GM18520 (cell line): ENCODE measurements at regions not wholly inside any gene's neighbourhood (a gene's known extent, or its start where the extent isn't known, plus 50 kb on each side); places are given as distances from the start of the nearest gene placed in this dataset.

Experiments
- ATAC-seq: cut with Tn5 transposase; IDR thresholded peaks from one replicate; pipeline ENCODE4 v1.9.1; 2021; ENCODE audit not compliant: unreplicated experiment

- ATAC-seq = no peak
Observed at GRCh38 chr3:59451800-59452746, 402.2 kb upstream of the CFAP20DC start.

- ATAC-seq = peak; percentile 97
Observed at GRCh38 chr3:59450946-59451763, 401.3 kb upstream of the CFAP20DC start.

- ATAC-seq = no peak
Observed at GRCh38 chr3:59450437-59450836, 400.6 kb upstream of the CFAP20DC start.

GRCh38 chr3:59446775-59447465 is 397.1 kb upstream of the CFAP20DC start:
- no peak for ATAC-seq

- ATAC-seq = no peak
Observed at GRCh38 chr3:59444676-59445075, 394.9 kb upstream of the CFAP20DC start.

GRCh38 chr3:59444294-59444671 is 394.5 kb upstream of the CFAP20DC start:
- ATAC-seq = peak; percentile 55

- ATAC-seq = no peak
Observed at GRCh38 chr3:59443618-59444293, 393.9 kb upstream of the CFAP20DC start.

GRCh38 chr3:59442046-59442445 is 392.2 kb upstream of the CFAP20DC start:
- no peak for ATAC-seq

GRCh38 chr3:59440285-59441028 is 390.6 kb upstream of the CFAP20DC start:
- no peak for ATAC-seq

GRCh38 chr3:59438492-59438891 is 388.7 kb upstream of the CFAP20DC start:
- ATAC-seq = no peak

- no peak for ATAC-seq
Observed at GRCh38 chr3:59436164-59436958, 386.5 kb upstream of the CFAP20DC start.

- no peak for ATAC-seq
Observed at GRCh38 chr3:59433546-59433945, 383.7 kb upstream of the CFAP20DC start.

GRCh38 chr3:59432665-59433064 is 382.8 kb upstream of the CFAP20DC start:
- ATAC-seq = no peak

GRCh38 chr3:59430341-59430740 is 380.5 kb upstream of the CFAP20DC start:
- no peak for ATAC-seq

- no peak for ATAC-seq
Observed at GRCh38 chr3:59429198-59429597, 379.4 kb upstream of the CFAP20DC start.

- no peak for ATAC-seq
Observed at GRCh38 chr3:59426821-59427565, 377.2 kb upstream of the CFAP20DC start.

- no peak for ATAC-seq
Observed at GRCh38 chr3:59425942-59426341, 376.1 kb upstream of the CFAP20DC start.

- ATAC-seq = no peak
Observed at GRCh38 chr3:59425371-59425770, 375.5 kb upstream of the CFAP20DC start.
